GM19455 (cell line): ENCODE measurements at regions not wholly inside any gene's neighbourhood (a gene's known extent, or its start where the extent isn't known, plus 50 kb on each side); places are given as distances from the start of the nearest gene placed in this dataset.

Experiments used
- ATAC-seq: cut with Tn5 transposase; IDR thresholded peaks from one replicate; pipeline ENCODE4 v1.9.1; 2021; ENCODE audit not compliant: unreplicated experiment

DNA sequence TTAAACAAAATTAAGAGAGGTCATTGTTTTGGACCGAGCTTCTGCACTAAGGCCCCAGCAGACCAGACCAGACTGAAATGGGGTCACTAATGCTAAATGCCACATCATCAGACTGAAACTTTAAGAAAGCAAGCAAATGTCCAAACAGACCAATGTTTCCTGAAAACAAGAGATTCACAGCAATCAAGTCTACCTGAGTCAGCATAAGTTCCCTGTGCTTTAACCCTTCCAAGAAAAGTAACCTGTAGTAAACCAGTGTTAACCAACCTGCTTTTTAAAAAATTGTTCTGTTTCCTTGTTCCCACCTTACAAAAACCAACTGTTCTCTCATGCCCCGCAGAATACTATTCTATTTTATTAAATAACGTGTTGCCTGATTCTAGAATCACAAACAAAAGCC, 241.1 kb upstream of the GADL1 start:
- no peak for ATAC-seq

DNA sequence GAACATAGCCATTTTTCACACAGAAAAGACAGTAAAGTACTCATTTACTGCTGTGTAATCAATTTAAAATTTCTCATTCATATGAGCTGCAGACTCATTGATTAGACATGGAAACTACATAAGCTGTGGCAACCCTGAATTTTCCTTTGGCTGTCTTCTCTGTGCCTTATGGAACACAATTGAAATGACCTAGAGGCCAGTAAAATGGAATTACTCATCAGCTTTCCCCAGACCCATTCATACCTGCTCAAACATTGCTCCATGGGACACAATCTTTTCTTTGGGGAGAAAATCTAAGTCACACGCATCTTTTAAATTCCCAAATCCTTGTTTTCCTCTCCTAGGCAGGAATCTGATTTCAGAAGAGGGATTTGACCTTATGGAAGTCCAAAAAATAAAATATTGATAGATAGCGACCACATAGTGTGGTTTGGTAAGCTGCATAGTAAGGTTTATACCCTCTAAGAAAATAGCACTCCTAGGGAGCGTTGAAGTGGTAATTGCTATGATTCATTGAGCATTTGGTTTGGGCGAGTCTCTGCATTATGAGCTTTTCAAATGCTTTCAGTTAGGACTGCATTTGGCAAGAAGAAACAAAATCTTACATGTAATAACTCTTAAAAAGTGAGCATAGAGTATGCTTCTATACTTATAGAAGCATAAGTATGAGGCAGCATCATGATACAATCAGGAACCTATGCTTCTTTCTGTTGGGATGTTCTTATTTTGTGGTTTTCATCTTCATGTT, 243.4 kb upstream of the GADL1 start:
- no peak for ATAC-seq

DNA sequence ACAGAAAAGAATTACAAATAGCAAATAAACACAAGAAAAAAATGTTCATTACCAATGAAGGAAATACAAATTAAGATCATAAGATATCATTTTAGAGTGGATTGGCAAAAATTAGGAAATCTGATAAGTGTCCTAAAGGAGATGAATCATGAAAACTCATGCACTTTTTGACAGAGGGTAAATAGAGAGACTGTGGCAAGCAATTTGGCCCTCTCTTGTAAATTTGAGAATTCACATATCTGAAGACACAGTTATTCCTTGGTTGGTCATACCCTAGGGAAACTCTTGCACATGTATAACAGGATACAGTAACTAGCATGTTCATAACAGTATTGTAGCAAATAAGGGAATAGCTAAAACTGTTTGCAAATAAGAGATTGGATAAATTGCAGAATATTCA, 246.0 kb upstream of the GADL1 start:
- ATAC-seq: no peak

DNA sequence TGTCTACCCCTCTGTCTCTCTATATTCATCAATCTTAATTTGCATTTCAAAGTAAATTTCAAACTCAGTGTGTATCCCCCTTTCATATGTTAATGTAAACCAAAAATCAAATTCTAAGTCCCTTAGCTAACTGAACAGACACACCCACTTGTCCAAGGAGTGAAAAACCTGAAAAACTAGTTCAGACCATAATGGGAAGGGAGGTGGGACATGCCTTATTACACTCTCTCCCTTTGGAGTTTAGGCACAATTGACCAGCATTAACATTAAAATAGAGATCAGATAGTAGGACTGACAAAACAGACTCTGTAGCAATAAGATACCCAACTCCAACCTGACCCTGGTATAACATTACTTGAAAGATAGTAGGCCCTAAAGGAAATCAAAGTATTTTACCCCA, 247.7 kb upstream of the GADL1 start:
- ATAC-seq: no peak

DNA sequence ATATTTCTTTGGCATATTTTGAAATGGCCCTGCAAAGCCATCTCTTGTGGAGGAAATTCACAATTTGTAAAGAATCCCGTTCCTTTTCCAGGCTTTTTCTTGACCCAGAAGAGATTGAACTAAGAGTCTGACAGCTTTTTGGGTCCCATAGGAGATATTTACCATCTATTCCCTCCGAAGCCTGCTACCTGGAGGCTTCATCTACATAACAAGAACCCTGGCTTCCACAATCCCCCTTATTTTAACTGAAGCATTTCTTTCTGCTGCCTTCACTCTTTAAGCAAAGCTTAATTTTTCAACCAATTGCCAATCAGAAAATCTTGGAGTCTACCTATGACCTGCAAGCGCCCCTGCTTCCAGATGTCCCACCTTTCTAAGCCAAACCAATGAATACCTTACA, 248.1 kb upstream of the GADL1 start:
- no peak for ATAC-seq

DNA sequence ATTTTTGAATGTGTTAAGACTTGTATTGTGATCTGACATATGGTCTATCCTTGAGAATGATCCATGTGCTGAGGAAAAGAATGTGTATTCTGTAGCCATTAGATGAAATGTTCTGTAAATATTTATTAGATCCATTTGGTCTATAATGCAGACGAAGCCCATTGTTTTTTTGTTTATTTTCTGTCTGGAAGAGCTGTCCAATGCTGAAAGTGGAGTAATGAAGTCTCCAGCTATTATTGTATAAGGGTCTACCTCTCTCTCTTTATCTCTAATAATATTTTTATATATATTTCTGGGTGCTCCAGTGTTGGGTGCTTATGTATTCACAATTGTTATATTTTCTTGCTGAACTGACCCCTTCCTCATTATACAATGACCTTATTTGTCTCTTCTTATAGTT, 250.6 kb upstream of the GADL1 start:
- ATAC-seq: no peak

DNA sequence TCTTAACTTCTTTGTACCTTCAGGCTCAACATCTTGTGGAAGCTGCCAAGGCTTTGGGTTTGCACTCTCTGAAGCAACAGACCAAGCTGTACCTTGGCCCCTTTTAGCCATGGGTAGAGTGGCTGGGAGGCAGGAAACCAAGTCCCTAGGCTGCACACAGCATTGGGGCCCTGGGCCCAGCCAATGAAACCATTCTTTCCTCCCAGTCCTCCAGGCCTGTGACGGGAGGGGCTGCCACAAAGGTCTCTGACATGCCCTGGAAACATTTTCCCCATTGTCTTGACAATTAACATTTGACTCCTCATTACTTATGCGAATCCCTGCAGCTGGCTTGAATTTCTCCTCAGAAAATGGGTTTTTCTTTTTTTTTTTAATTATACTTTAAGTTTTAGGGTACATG, 253.1 kb upstream of the GADL1 start:
- ATAC-seq: no peak

DNA sequence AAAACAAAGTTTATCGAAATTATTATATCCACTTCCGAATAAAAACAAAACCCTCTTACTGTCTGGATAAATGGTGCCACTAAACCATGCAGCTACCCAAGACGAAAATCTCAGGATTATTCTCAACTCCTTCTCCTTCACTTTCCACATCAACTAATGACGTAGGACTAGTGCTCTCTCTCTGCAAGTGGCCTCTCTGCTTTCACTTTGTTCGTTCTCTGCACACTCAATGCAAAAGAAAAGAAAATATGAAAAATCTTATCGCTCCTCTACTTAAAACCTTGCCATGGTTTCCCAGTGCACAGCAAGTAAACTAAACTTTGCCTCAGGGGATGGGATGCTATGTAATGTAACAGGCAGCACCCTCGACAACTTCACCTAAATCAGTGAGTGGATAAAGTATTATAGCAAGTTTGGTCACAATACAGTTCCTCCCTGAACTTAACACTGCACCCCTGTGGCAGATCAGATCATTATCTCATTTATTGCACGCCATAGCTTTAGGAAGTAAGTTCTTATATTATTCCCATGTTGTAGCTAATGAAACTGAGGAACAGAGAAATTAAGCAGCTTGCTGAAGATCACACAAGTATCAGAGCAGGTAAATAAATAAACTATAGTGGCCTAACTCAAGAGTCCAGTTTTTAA, 262.7 kb upstream of the GADL1 start:
- no peak for ATAC-seq

DNA sequence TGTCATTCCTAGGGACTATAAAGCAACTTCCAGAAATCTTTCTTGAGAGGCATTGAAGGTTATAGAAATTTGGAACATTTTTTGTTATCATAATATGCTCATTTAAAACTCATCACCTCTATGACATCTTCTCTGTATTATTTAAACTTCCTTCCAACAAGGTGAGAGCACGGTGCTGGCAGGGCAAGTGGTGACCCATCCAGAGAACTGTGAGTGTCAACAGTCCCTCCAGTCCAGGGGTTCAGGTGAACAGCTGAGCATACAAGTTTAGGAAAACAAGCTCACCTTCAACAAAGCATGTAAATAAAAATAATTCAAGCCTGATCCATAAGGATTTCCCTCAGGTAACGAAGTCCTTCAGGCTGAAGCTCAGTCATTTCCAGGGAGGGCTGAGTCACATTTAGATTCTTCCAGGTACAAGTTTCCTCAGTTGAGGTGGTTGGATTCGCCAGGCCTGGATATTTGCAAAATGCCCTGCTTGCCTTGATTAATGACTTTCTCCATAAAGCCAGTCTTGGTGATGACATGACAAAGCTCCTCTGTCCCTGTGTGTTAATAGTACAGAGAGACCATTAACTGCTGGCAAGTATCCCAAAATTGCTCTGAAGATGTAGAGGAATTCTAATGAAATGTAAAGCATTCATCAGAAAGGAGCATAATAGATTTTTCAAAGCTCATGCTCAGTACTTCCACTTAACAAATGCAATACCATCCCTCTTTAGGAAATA, 263.6 kb upstream of the GADL1 start:
- no peak for ATAC-seq

DNA sequence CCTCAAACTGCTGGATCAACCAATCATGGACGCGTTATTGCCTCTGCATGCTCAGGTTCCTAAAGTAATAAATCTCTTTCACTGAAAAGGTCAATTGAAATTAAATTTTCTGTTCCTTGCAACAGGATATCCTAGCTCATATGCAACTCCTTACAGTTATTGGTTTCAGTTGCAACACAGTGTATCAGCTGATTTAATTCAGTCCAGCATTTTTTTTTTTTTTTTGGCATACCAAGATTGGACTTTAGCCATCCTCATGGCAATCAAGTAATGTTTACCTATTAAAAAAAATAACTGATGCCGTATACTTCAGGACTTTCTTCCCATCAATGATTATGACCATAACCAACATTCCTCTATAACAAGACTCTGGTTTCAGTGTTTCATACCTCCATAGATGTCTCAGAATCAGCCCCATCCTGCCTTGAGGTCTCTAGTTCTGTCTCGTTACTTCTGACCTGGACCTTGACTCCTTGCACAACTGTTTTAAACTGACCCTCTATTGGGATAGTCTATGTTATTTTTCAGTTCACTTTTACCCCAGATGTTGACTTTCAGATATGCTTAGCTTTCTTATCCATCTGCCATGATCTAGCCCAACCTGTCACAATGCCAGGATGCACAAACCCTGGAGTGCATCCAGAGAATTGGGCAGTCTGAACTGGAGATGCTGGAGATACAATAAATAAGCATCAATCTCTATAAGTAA, 265.0 kb upstream of the GADL1 start:
- ATAC-seq: no peak

DNA sequence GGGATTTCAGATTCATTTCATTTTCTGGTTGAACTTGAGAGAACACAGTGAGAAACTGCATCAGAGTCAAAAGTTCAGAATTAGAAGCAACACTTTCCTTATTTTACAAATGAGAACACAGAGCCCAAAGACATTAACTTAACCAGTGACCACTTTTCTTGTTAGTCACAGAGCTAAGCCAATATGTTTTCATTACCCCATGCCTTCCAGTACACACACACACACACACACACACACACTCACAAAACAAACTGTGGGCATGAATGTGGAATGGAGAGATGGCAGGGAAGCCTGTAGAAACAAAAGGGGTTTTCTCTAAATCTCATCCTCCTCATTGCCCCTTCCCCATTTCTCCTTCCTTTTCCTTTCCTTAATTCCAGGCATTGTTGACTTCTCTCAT, 267.4 kb upstream of the GADL1 start:
- no peak for ATAC-seq

DNA sequence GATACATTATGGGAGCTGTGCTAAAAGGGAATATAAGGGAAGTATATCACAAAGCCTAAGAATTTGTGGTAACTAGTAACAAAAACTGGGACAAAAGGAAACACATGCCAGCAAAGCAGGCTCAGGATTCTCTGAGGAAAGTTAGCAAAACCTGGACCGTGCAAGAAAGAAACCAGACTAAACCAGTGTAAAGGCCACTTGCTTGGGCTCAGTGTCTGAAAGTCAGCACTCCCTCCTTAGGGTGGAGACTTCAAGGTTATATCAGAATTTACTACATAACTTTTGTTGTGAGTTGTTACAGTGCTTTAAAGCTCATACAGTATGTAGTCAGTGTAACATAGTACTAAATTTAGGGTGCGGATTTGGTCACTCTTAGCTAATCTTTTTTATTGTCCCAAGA, 269.9 kb upstream of the GADL1 start:
- ATAC-seq: no peak

DNA sequence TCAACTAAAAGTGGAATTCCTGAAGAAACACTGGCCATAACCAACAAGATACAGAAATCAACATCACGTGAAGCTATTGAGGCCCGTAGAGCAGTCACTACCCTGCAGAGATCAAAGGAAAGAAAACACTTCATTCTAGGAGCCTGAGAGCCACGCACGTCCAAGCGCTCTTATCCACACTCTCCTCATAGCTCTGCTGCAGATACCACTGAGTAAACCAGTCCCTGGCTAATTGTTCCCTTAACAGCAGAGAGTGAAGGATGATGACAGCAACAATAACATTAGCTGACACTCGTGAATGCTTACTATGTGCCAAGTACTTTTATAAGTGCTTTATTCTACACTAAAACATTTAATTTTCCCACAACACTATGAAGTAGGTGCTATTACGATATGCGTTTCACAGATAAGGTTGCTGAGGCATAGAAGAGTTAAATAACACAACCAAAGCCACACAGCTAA, 271.0 kb upstream of the GADL1 start:
- no peak for ATAC-seq

DNA sequence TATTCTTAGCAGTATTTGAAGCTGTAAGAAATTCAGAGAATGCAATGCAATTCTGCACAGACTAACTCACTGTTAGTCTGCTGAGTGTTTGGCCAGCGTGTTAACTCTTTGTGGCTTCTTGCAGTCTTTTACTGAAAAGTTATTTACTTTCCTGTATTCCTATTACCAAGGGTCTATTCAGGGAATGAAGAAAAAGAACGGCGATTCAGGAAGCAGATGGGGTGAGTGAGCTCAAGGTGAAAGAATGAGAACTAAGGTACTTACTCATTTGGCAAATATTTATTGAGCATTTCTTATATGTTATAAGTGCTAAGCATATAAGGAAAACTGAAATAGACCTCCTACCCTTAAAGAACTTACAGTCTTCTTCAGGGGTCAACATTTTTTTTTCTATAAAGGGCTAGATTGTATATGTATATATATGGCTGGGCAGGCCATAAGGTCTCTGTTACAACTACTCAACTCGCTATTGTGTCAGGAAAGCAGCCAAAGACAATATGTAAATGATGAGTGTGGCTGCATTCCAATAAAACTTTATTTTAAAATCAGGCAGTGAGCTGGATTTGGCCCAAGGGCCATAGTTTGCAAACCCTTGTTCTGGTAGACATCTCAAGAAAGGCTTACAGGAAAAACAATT, 271.9 kb upstream of the GADL1 start:
- no peak for ATAC-seq

DNA sequence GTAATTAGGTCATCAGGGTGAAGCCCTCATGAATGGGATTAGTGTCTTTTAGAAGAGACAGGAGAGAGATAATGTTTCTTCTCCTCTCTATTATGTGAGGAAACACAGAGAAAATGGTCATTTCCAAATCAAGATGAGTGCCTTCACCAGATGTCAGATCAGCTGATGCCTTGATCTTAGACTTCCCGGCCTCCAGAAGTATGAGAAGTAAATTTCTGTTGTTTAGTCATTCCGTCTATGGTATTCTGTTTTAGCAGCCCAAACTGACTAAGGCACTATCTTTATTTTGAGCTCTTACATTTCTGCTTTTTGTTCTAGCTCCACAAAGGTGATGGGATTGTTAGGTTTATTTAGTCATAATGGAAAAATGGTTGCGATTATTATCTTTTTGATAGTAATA, 273.2 kb upstream of the GADL1 start:
- no peak for ATAC-seq

DNA sequence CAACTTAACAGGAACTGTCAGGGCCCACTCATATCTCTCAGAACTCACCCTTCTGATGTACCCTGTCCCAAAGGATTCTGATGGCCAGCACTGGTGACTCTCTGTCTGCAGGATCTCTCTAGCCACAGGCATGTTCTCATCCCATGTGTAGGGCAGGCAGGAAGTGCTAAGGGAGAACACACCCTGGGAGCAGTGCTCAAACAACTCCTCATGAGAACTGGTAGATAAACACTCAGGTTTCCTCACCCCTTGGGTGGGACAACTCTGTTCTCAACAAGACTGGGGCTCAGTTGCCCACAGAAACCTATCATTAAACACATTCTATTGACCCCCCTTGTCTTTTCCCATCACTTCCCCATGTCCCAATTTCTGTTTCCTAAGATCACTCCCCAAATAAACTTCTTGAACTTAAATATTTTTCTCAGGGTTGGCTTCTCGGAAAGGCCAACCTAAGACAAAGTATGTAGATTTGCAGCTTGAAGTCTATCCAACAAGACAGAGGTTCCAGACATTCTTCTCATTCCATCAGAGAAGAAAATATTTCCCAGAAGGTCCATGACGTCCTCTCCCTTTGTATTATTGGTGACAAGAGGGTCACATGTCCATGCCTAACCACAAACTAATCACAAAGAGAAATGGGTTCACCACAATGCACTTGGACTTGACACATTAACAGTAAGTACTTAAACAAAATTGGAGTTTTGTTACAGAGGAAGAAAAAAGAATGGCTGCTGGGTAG, 276.6 kb upstream of the GADL1 start:
- no peak for ATAC-seq

DNA sequence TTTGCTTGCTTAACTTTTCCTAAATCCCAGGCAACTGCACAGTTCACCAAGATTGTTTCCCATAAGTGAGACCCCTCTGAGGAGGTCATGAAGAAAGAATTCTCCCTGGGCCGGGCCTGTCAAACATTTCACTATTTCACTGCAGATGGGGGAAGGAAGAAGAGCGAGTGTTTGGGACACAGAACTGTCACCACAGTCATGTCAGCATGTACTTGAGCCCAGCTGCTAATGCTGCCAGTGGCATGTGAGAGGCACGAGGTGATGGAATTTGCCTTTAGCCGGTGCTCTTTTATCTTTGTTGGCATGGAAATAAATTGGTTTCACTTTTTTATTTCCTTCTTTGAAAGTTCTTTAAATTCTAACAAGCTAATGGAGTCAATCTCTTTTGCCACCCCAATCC, 277.9 kb upstream of the GADL1 start:
- no peak for ATAC-seq

DNA sequence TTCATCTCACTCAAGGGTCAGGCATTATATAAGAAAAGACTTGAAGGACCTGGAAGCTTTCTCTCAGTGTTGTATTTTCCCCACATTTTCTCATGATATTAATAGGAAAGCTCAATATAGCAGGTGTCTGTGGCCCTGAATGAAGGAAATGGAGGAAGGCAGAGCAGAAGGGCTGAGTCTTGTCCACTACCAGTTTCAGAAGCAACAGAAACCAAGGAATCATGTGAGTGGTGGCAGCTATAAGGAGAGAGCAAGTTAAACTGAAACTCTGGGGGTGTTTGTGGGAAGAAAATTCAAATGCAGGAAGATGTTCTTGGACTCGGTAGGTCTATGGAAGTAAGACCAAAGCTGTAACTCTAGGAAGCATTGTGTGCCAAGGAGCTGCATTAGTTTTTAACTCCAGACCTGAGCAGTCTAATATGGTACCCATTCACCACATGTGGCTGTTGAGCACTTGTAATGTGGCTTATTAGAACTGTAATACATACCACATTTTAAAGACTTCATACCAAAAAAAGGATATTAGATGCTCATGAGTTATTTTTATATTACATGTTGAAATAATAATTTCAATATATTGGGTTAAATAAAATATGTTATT, 278.8 kb upstream of the GADL1 start:
- ATAC-seq: no peak

DNA sequence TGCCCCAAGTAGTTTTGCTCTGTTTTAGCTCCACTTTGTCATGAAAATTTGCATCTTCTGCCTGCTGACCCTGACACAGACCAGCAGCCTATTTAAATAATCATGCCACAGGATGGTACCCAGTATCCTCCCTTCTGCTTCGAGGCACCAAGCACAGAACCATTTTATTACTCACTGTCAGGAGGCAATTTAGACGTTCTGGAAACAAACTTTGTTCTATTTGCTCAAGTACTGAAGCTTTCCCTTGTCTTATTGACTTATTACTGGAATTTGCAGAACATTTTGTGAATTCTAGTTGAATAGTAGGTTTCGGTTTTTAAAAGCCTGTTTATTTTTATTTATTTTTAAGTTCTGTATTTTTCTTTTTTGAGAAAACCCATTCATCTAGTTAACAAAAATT, 279.6 kb upstream of the GADL1 start:
- ATAC-seq: no peak

DNA sequence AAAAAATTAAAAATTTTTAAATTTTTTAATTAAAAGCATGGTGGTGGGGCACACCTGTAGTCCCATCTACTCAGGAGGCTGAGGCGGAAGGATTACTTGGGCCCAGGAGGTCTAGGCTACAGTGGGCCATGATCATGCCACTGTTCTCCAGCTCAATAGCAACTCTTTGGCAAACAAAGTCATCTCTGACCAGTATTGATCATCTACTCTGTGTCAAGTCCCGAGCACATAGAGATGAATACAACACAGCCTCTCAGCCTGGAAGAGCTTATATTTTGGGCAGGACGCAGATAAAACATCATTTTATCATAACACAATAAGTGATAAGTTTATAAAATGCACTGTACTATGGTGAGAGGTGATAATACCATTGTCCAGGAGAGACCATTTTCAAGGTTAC, 281.6 kb upstream of the GADL1 start:
- no peak for ATAC-seq
